Liver (tissue), 7 donors: ENCODE measurements at regions not wholly inside any gene's neighbourhood (a gene's known extent, or its start where the extent isn't known, plus 50 kb on each side); places are given as distances from the start of the nearest gene placed in this dataset.

Experiments used
- DNase-seq: peaks from one replicate; pipeline ENCODE4 v3.0.0-alpha.2; 2017; ENCODE audit warnings: low spot score
- H3K27ac ChIP-seq, 2 donors: one replicate each; pipeline ENCODE4 v1.7.0; 2013; ENCODE audit warnings: inconsistent platforms in 2 of 2, low read length in 2 of 2, control low read depth in 1 of 2, low read depth in 1 of 2, mild to moderate bottlenecking in 1 of 2
- H3K27me3 ChIP-seq, 4 donors: one replicate each; pipeline versions ENCODE4 v1.6.1 to v1.7.0; 2013; ENCODE audit warnings: low read length in 3 of 4, inconsistent platforms in 1 of 4, mild to moderate bottlenecking in 1 of 4, moderate library complexity in 1 of 4; ENCODE audit not compliant: control insufficient read depth in 4 of 4, insufficient read depth in 4 of 4
- H3K36me3 ChIP-seq, 4 donors: one replicate each; pipeline versions ENCODE4 v1.6.1 to v1.7.0; 2013; ENCODE audit warnings: low read length in 3 of 4, mild to moderate bottlenecking in 3 of 4, low read depth in 1 of 4, moderate library complexity in 1 of 4; ENCODE audit not compliant: control insufficient read depth in 4 of 4, insufficient read depth in 3 of 4
- H3K4me1 ChIP-seq, 4 donors: one replicate each; pipeline versions ENCODE4 v1.6.1 to v1.7.0; 2013; ENCODE audit warnings: low read length in 3 of 4, mild to moderate bottlenecking in 3 of 4, moderate library complexity in 1 of 4; ENCODE audit not compliant: control insufficient read depth in 4 of 4, insufficient read depth in 4 of 4
- H3K4me3 ChIP-seq, 3 donors: one replicate each; pipeline versions ENCODE4 v1.6.1 to v1.7.0; 2013; ENCODE audit warnings: low read length in 3 of 3, control low read depth in 1 of 3, low read depth in 1 of 3, mild to moderate bottlenecking in 1 of 3
- H3K9ac ChIP-seq, 2 donors: one replicate each; pipeline ENCODE4 v1.7.0; 2013; ENCODE audit warnings: low read length in 2 of 2, mild to moderate bottlenecking in 2 of 2, moderate library complexity in 2 of 2, control low read depth in 1 of 2, low read depth in 1 of 2
- H3K9me3 ChIP-seq, 4 donors: one replicate each; pipeline versions ENCODE4 v1.6.1 to v1.7.0; 2013; ENCODE audit warnings: low read length in 3 of 4; ENCODE audit not compliant: control insufficient read depth in 4 of 4
- ATF3 ChIP-seq: IDR thresholded peaks from 2 replicates; pipeline ENCODE4 v1.6.1; 2016; ENCODE audit warnings: antibody characterized with exemption
- EGR1 ChIP-seq, 2 donors: IDR thresholded peaks; 2 replicates each; pipeline ENCODE4 v1.6.1; 2016 to 2018; ENCODE audit warnings: antibody characterized with exemption in 2 of 2, low read depth in 2 of 2
- FOXA1 ChIP-seq: IDR thresholded peaks from 2 replicates; pipeline ENCODE4 v1.6.1; 2016; ENCODE audit warnings: antibody characterized with exemption
- FOXA2 ChIP-seq: IDR thresholded peaks from 2 replicates; pipeline ENCODE4 v1.6.1; 2016; ENCODE audit warnings: antibody characterized with exemption
- HNF4A ChIP-seq, 2 donors: conservative IDR thresholded peaks; 2 replicates each; pipeline ENCODE4 v1.6.1; 2016; ENCODE audit warnings: antibody characterized with exemption in 2 of 2, mild to moderate bottlenecking in 2 of 2
- HNF4G ChIP-seq: IDR thresholded peaks from 2 replicates; pipeline ENCODE4 v1.6.1; 2016; ENCODE audit warnings: antibody characterized with exemption
- JUND ChIP-seq, 2 donors: IDR thresholded peaks; 2 replicates each; pipeline ENCODE4 v1.6.1; 2016; ENCODE audit warnings: antibody characterized with exemption in 2 of 2
- NR2F2 ChIP-seq: IDR thresholded peaks from 2 replicates; pipeline ENCODE4 v1.6.1; 2016; ENCODE audit warnings: antibody characterized with exemption
- RAD21 ChIP-seq, 2 donors: IDR thresholded peaks; 2 replicates each; pipeline ENCODE4 v1.6.1; 2016; ENCODE audit warnings: antibody characterized with exemption in 2 of 2, mild to moderate bottlenecking in 2 of 2
- RXRA ChIP-seq, 2 donors: IDR thresholded peaks; 2 replicates each; pipeline ENCODE4 v1.6.1; 2017 to 2018; ENCODE audit warnings: antibody characterized with exemption in 2 of 2, mild to moderate bottlenecking in 1 of 2
- SP1 ChIP-seq: IDR thresholded peaks from 2 replicates; pipeline ENCODE4 v1.6.1; 2018; ENCODE audit warnings: antibody characterized with exemption, mild to moderate bottlenecking
- TAF1 ChIP-seq: conservative IDR thresholded peaks from 2 replicates; pipeline ENCODE4 v1.6.1; 2016; ENCODE audit warnings: antibody characterized with exemption, mild to moderate bottlenecking
- WGBS: extraction: QIAGEN DNeasy Blood & Tissue Kit; methylation state at CpG from one replicate; pipeline ENCODE4 v1.1.7; 2013; 5-methylcytosine and 5-hydroxymethylcytosine counted together
- TF ChIP-seq, protein P1 (sequence below): IDR thresholded peaks from 2 replicates; pipeline ENCODE4 v1.6.1; 2016; ENCODE audit warnings: antibody characterized with exemption, mild to moderate bottlenecking
- TF ChIP-seq, protein P2 (sequence below): IDR thresholded peaks from 2 replicates; pipeline ENCODE4 v1.6.1; 2016; ENCODE audit warnings: antibody characterized with exemption
- donor health status: healthy.
- donor health status: healthy.
- donor health status: healthy.
- donor health status: healthy.

DNA sequence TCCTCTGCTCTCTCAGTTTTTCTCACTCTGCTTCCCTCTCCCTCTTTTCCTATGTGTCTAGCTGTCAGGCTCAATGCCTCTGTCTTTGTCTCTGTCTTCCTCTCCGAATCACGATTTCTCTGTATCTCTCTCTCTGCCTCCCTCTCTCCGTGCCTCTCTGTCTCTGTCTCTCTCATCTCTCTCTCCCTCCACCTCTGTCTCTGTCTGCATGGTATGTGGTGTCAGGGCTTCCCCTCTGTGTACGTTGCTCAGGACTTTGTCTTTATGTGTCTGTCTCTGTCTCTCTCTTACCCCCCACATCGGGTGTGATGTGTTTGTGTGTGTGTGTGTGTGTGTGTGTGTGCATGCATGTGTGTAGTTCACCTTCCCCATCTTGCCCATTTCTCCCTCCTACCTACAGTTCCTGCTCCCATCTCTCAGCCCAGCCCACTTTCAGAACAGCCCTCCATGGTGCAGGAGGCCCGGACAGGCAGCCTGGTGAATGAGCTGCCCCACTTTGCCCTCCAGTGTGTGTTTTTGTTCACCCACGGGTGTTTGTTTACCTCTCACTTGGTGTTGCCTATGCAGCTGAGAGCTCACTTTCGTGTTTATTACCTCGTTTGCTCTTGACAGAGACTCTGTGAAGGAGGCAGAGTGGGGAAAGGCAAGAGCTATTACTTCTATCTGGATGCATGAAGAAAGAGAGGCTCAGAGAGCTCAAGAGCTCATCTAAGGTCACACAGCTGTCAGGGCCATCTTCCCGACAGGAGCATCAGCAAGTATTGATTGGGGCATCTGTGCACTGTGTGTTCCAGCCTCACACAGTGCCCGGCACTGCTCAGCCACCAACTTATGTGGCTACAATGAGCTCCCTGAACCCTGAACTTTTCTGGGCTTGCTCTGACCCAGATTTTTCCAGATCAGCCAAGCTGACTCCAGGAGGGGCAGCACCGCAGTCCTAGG is 163.5 kb upstream of the ZMIZ1 start:
- Histone ChIP-seq H3K9me3 (no peaks in the 10 kb centered on the region), H3K4me1 (peaks cover 0 to 1% (median 0%) of the 10 kb centered on the region in 4 donors), H3K9ac (no peak overlapping the region), H3K4me3 (no peak overlapping the region), H3K36me3 (no peaks in the 10 kb centered on the region), H3K27me3 (no peaks in the 10 kb centered on the region), H3K27ac (no peak overlapping the region)
- whole genome bisulfite sequencing: 74% methylated on average over 12 of the region's 12 CpGs
- no peak for TF ChIP-seq RAD21 (IDR thresholded peaks at IDR 0.05)
- peak; percentile 21 to 54 for TF ChIP-seq RXRA (IDR thresholded peaks at IDR 0.05)
- DNase-seq: no peak

DNA sequence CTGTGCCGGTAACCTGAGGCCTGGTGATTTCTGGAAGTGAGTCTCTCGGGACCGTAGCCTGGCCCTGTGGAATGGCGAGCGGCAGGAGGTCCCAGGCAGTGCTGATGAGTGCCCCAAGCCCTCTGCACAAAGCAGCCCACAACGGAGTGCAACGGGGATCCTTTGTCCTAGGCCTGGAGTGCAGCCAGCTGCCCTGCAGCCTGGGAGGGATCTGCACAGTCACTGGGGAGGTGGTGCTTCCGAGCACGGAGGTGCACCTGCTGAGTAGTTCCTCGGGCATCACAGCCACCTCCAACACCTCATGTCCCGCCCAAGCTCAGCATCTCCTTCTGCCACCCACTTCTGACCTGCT is 162.8 kb upstream of the ZMIZ1 start:
- no peaks in the 10 kb centered on the region for H3K27me3 ChIP-seq
- H3K4me1 ChIP-seq: peaks cover 0 to 1% (median 0%) of the 10 kb centered on the region in 4 donors
- DNase-seq: no peak
- H3K36me3 ChIP-seq: no peaks in the 10 kb centered on the region
- H3K27ac ChIP-seq: no peak overlapping the region
- no peak overlapping the region for H3K9ac ChIP-seq
- WGBS: 85% methylated on average over 11 of the region's 11 CpGs
- H3K9me3 ChIP-seq: no peaks in the 10 kb centered on the region
- no peak overlapping the region for H3K4me3 ChIP-seq
- no peak for TF ChIP-seq FOXA2
- no peak for TF ChIP-seq SP1
- TF ChIP-seq NR2F2: no peak
- TF ChIP-seq TAF1: no peak
- TF ChIP-seq RXRA (IDR thresholded peaks at IDR 0.05): no peak
- TF ChIP-seq FOXA1: no peak
- TF ChIP-seq, protein P1, sequence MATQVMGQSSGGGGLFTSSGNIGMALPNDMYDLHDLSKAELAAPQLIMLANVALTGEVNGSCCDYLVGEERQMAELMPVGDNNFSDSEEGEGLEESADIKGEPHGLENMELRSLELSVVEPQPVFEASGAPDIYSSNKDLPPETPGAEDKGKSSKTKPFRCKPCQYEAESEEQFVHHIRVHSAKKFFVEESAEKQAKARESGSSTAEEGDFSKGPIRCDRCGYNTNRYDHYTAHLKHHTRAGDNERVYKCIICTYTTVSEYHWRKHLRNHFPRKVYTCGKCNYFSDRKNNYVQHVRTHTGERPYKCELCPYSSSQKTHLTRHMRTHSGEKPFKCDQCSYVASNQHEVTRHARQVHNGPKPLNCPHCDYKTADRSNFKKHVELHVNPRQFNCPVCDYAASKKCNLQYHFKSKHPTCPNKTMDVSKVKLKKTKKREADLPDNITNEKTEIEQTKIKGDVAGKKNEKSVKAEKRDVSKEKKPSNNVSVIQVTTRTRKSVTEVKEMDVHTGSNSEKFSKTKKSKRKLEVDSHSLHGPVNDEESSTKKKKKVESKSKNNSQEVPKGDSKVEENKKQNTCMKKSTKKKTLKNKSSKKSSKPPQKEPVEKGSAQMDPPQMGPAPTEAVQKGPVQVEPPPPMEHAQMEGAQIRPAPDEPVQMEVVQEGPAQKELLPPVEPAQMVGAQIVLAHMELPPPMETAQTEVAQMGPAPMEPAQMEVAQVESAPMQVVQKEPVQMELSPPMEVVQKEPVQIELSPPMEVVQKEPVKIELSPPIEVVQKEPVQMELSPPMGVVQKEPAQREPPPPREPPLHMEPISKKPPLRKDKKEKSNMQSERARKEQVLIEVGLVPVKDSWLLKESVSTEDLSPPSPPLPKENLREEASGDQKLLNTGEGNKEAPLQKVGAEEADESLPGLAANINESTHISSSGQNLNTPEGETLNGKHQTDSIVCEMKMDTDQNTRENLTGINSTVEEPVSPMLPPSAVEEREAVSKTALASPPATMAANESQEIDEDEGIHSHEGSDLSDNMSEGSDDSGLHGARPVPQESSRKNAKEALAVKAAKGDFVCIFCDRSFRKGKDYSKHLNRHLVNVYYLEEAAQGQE: no peak
- TF ChIP-seq, protein P2, sequence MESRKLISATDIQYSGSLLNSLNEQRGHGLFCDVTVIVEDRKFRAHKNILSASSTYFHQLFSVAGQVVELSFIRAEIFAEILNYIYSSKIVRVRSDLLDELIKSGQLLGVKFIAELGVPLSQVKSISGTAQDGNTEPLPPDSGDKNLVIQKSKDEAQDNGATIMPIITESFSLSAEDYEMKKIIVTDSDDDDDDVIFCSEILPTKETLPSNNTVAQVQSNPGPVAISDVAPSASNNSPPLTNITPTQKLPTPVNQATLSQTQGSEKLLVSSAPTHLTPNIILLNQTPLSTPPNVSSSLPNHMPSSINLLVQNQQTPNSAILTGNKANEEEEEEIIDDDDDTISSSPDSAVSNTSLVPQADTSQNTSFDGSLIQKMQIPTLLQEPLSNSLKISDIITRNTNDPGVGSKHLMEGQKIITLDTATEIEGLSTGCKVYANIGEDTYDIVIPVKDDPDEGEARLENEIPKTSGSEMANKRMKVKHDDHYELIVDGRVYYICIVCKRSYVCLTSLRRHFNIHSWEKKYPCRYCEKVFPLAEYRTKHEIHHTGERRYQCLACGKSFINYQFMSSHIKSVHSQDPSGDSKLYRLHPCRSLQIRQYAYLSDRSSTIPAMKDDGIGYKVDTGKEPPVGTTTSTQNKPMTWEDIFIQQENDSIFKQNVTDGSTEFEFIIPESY: no peak
- no peak for TF ChIP-seq HNF4G
- no peak for TF ChIP-seq EGR1 (IDR thresholded peaks at IDR 0.05; ENCODE audit: low read depth in 2 of 2)
- TF ChIP-seq RAD21 (IDR thresholded peaks at IDR 0.05): no peak
- TF ChIP-seq HNF4A (conservative IDR thresholded peaks at IDR 0.05): no peak
- TF ChIP-seq JUND (IDR thresholded peaks at IDR 0.05): no peak
- no peak for TF ChIP-seq ATF3
